A549 (cell line): ENCODE measurements at regions not wholly inside any gene's neighbourhood (a gene's known extent, or its start where the extent isn't known, plus 50 kb on each side); places are given as distances from the start of the nearest gene placed in this dataset.

Experiments
- ATAC-seq, 2 experiments: fragments of 200-7000 bp in 1 of 2; fragments of >200 bp in 1 of 2; cut with Nextera tagmentation in 1 of 2; cut with Tn5 transposase in 1 of 2; 3 replicates each; pipeline versions ENCODE4 v1.8.0 to v1.9.1; 2018 to 2020; ENCODE audit warnings: mild to moderate bottlenecking in 1 of 2, moderate library complexity in 1 of 2
- CTCF ChIA-PET: fragments of 300-600 bp; sonication (Branson Sonifier 250); formaldehyde crosslinking; extraction: SDS; loops from one replicate; lab custom pipeline; 2021; ENCODE audit warnings: antibody characterized with exemption, inconsistent platforms; lab: Yijun Ruan, JAX
- POLR2A ChIA-PET: fragments of 350-600 bp; formaldehyde crosslinking; extraction: SDS; loops from one replicate; lab custom pipeline; 2021; ENCODE audit warnings: antibody characterized with exemption, inconsistent platforms; lab: Yijun Ruan, JAX
- DNase-seq, 2 experiments: peaks; one replicate each; pipeline versions ENCODE4 v3.0.0 to v3.0.0-alpha.2; 2011 to 2016; ENCODE audit warnings: low read depth in 1 of 2, low spot score in 1 of 2
- FAIRE-seq: peaks from 2 replicates; lab custom pipeline; 2011; peaks lifted over from hg19 to GRCh38; lab: Jason Lieb, UNC
- H3K27ac ChIP-seq, 2 experiments: fragments of >200 bp; sonication (Bioruptor Twin); formaldehyde crosslinking; 3 replicates each; pipeline ENCODE4 v1.5.1; 2016 to 2017
- H3K4me1 ChIP-seq: fragments of >200 bp; sonication (Bioruptor Twin); formaldehyde crosslinking; 3 replicates; pipeline ENCODE4 v1.6.1; 2016
- H3K4me2 ChIP-seq: fragments of >200 bp; sonication (Bioruptor Twin); formaldehyde crosslinking; 3 replicates; pipeline ENCODE4 v1.6.1; 2016
- H3K4me3 ChIP-seq: fragments of >200 bp; sonication (Bioruptor Twin); formaldehyde crosslinking; 3 replicates; pipeline ENCODE4 v1.5.1; 2016
- H3K9me3 ChIP-seq: fragments of >200 bp; sonication (Bioruptor Twin); formaldehyde crosslinking; 3 replicates; pipeline ENCODE4 v1.6.1; 2016
- BCL3 ChIP-seq: fragments of >200 bp; sonication (Bioruptor Twin); formaldehyde crosslinking; IDR thresholded peaks from 3 replicates; pipeline ENCODE4 v1.6.1; 2016
- CBX8 ChIP-seq: fragments of 200-600 bp; sonication (generic); IDR thresholded peaks from 2 replicates; pipeline ENCODE4 v1.6.1; 2016
- E2F6 ChIP-seq: IDR thresholded peaks from 2 replicates; pipeline ENCODE4 v1.6.1; 2012; ENCODE audit warnings: low read depth, borderline replicate concordance
- FOSB ChIP-seq: fragments of 250-450 bp; sonication (Bioruptor Pico); IDR thresholded peaks from 2 replicates; pipeline ENCODE4 v1.5.0; 2020; ENCODE audit warnings: mild to moderate bottlenecking, moderate library complexity
- FOXS1 ChIP-seq: fragments of 250-450 bp; sonication (Bioruptor Pico); IDR thresholded peaks from 2 replicates; pipeline ENCODE4 v1.5.0; 2020; ENCODE audit warnings: mild to moderate bottlenecking, moderate library complexity
- HDAC2 ChIP-seq: fragments of 200-600 bp; sonication (generic); IDR thresholded peaks from 2 replicates; pipeline ENCODE4 v1.6.1; 2016
- HES2 ChIP-seq: fragments of >200 bp; sonication (Bioruptor Twin); formaldehyde crosslinking; IDR thresholded peaks from 2 replicates; pipeline ENCODE4 v1.6.1; 2016
- HEYL ChIP-seq: fragments of 250-450 bp; sonication (Bioruptor Pico); IDR thresholded peaks from 2 replicates; pipeline ENCODE4 v1.8.0; 2021; ENCODE audit warnings: mild to moderate bottlenecking, moderate library complexity
- HOXB5 ChIP-seq: fragments of 250-450 bp; sonication (Bioruptor Pico); IDR thresholded peaks from 2 replicates; pipeline ENCODE4 v1.5.0; 2020; ENCODE audit warnings: mild to moderate bottlenecking, moderate library complexity
- JUN ChIP-seq, 2 experiments: fragments of >200 bp; sonication (Bioruptor Twin); formaldehyde crosslinking; IDR thresholded peaks; 2 replicates in 1 of 2; 3 replicates in 1 of 2; pipeline ENCODE4 v1.6.1; 2016 to 2017
- JUNB ChIP-seq: fragments of >200 bp; sonication (Bioruptor Twin); formaldehyde crosslinking; IDR thresholded peaks from 2 replicates; pipeline ENCODE4 v1.6.1; 2016
- KDM1A ChIP-seq: fragments of 200-600 bp; sonication (generic); IDR thresholded peaks from 2 replicates; pipeline ENCODE4 v1.6.1; 2016; ENCODE audit warnings: low read depth, mild to moderate bottlenecking
- KDM5A ChIP-seq: fragments of 200-600 bp; sonication (generic); IDR thresholded peaks from 2 replicates; pipeline ENCODE4 v1.6.1; 2016; ENCODE audit warnings: antibody characterized with exemption, mild to moderate bottlenecking
- MAFK ChIP-seq: fragments of 450-650 bp; IDR thresholded peaks from 2 replicates; pipeline ENCODE4 v1.6.1; 2014; ENCODE audit not compliant: partially characterized antibody
- MAX ChIP-seq: IDR thresholded peaks from 2 replicates; pipeline ENCODE4 v1.6.1; 2012
- MAZ ChIP-seq: fragments of 150-350 bp; IDR thresholded peaks from 2 replicates; pipeline ENCODE4 v1.6.1; 2014; ENCODE audit warnings: antibody characterized with exemption, low read depth, low read length, borderline replicate concordance
- MYC ChIP-seq: IDR thresholded peaks from 2 replicates; pipeline ENCODE4 v1.6.1; 2012; ENCODE audit warnings: mild to moderate bottlenecking, inconsistent platforms, low read length, improper control_type of control experiment, borderline replicate concordance
- NR3C1 ChIP-seq: fragments of >200 bp; sonication (Bioruptor Twin); formaldehyde crosslinking; IDR thresholded peaks from 3 replicates; pipeline ENCODE4 v1.6.1; 2017
- PHF8 ChIP-seq: fragments of 200-600 bp; sonication (generic); IDR thresholded peaks from 2 replicates; pipeline ENCODE4 v1.6.1; 2016; ENCODE audit warnings: low read depth, mild to moderate bottlenecking, antibody characterized with exemption, moderate library complexity, borderline replicate concordance
- POLR2A ChIP-seq: IDR thresholded peaks from 2 replicates; pipeline ENCODE4 v1.6.1; 2012; ENCODE audit warnings: mild to moderate bottlenecking, low read length
- POLR2AphosphoS2 ChIP-seq: conservative IDR thresholded peaks from 2 replicates; pipeline ENCODE4 v1.6.1; 2012; ENCODE audit warnings: low read length, improper control_type of control experiment, inconsistent platforms
- RAD21 ChIP-seq, 2 experiments: fragments of >200 bp in 1 of 2; sonication (Bioruptor Twin) in 1 of 2; formaldehyde crosslinking in 1 of 2; IDR thresholded peaks in 1 of 2; conservative IDR thresholded peaks in 1 of 2; 2 replicates in 1 of 2; 3 replicates in 1 of 2; pipeline ENCODE4 v1.6.1; 2012 to 2018; ENCODE audit warnings: inconsistent platforms in 1 of 2
- RCOR1 ChIP-seq: fragments of 150-350 bp; IDR thresholded peaks from 2 replicates; pipeline ENCODE4 v1.6.1; 2014; ENCODE audit warnings: antibody characterized with exemption, low read length, low read depth
- SMC3 ChIP-seq: fragments of >200 bp; sonication (Bioruptor Twin); formaldehyde crosslinking; IDR thresholded peaks from 3 replicates; pipeline ENCODE4 v1.6.1; 2018; ENCODE audit warnings: inconsistent platforms
- SREBF2 ChIP-seq: fragments of 450-650 bp; IDR thresholded peaks from 2 replicates; pipeline ENCODE4 v1.6.1; 2014; ENCODE audit warnings: mild to moderate bottlenecking, moderate library complexity
- TFCP2L1 ChIP-seq: fragments of 250-450 bp; sonication (Bioruptor Pico); IDR thresholded peaks from 2 replicates; pipeline ENCODE4 v1.5.0; 2021; ENCODE audit warnings: mild to moderate bottlenecking
- USF2 ChIP-seq: fragments of 450-650 bp; IDR thresholded peaks from 2 replicates; pipeline ENCODE4 v1.6.1; 2014; ENCODE audit warnings: antibody characterized with exemption
- ZNF302 ChIP-seq: fragments of 250-450 bp; sonication (Bioruptor Pico); IDR thresholded peaks from 2 replicates; pipeline ENCODE4 v1.9.0; 2021; ENCODE audit warnings: inconsistent platforms, mild to moderate bottlenecking, moderate library complexity
- WGBS: methylation state at CpG from one replicate; pipeline ENCODE4 v1.1.6; 2017; ENCODE audit errors: missing lambda C conversion rate; 5-methylcytosine and 5-hydroxymethylcytosine counted together

GRCh38 chr14:61150851-61151250 is 130.3 kb downstream of the TMEM30B start:
- Histone ChIP-seq H3K4me2 (no peak overlapping the region), H3K4me3 (no peak overlapping the region), H3K27ac (no peak overlapping the region), H3K4me1 (no peaks in the 10 kb centered on the region), H3K9me3 (no peaks in the 10 kb centered on the region)
- FAIRE-seq (peak; percentile 13), ATAC-seq (no peak), DNase-seq (no peak)
- CTCF ChIA-PET, result interaction anchor here (1.4 kb wide), 1 partner anchor 526 kb away, joined by 4 read pairs; no protein-coding TSS in a partner anchor
- 88% methylated on average over 3 of the region's 3 CpGs for WGBS
- TF ChIP-seq MAX, result no peak
- TF ChIP-seq BCL3, result no peak
- TF ChIP-seq PHF8, result no peak
- TF ChIP-seq POLR2A, result no peak
- no peak for TF ChIP-seq FOSB (CRISPR knock-in tag)
- TF ChIP-seq, all 56 proteins: peak for 0
- POLR2A ChIA-PET, result no interaction called here

- ATAC-seq (no peak), DNase-seq (no peak), FAIRE-seq (no peak)
- Histone ChIP-seq H3K9me3 (peaks cover 2% of the 10 kb centered on the region), H3K4me1 (no peaks in the 10 kb centered on the region), H3K27ac (no peak overlapping the region), H3K4me2 (no peak overlapping the region), H3K4me3 (no peak overlapping the region)
- ChIA-PET CTCF (interaction anchor here (1.4 kb wide), 1 partner anchor 525 kb away, joined by 4 read pairs; no protein-coding TSS in a partner anchor), POLR2A (no interaction called here)
- TF ChIP-seq POLR2AphosphoS2 (no peak), BCL3 (no peak), ZNF302 (CRISPR knock-in tag) (no peak), KDM1A (no peak), POLR2A (no peak), RCOR1 (no peak), NR3C1 (no peak)
Observed at GRCh38 chr14:61149896-61150295, 131.2 kb downstream of the TMEM30B start.

GRCh38 chr14:61148742-61149350 is 132.3 kb downstream of the TMEM30B start:
- no peak overlapping the region for H3K27ac ChIP-seq
- H3K4me1 ChIP-seq, result no peaks in the 10 kb centered on the region

More at GRCh38 chr14:61148742-61149350, 132.3 kb downstream of the TMEM30B start:
- TF ChIP-seq SMC3 (no peak), E2F6 (no peak), MYC (no peak), MAZ (no peak), HDAC2 (no peak), MAFK (no peak), CBX8 (no peak), NR3C1 (no peak), HOXB5 (no peak), RCOR1 (no peak), RAD21 (conservative IDR thresholded peaks at IDR 0.05 in 1 of 2, IDR thresholded peaks at IDR 0.05 in 1 of 2) (no peak), TFCP2L1 (no peak), JUN (IDR thresholded peaks at IDR 0.05) (no peak), HES2 (no peak), KDM5A (no peak), JUNB (no peak), FOXS1 (CRISPR knock-in tag) (no peak), HEYL (CRISPR knock-in tag) (no peak), USF2 (no peak), SREBF2 (no peak)
- Histone ChIP-seq H3K4me3 (no peak overlapping the region), H3K9me3 (peaks cover 13% of the 10 kb centered on the region), H3K4me2 (no peak overlapping the region)
- FAIRE-seq, result no peak
- 97% methylated on average over 4 of the region's 4 CpGs for WGBS
- no peak for DNase-seq
- POLR2A ChIA-PET, result no interaction called here
- CTCF ChIA-PET, result interaction anchor here (1.2 kb wide), 1 partner anchor 22 kb away, joined by 3 read pairs; no protein-coding TSS in a partner anchor
- ATAC-seq, result no peak
